HL-60 (cell line): ENCODE measurements at regions not wholly inside any gene's neighbourhood (a gene's known extent, or its start where the extent isn't known, plus 50 kb on each side); places are given as distances from the start of the nearest gene placed in this dataset.
A peak's percentile ranks its signal among the peaks of the same experiment; 100 is the strongest.

Experiments used
- DNase-seq, 2 experiments: peaks; one replicate each; pipeline ENCODE4 v3.0.0-alpha.2; 2010 to 2020; ENCODE audit warnings: low read depth in 1 of 2, low spot score in 1 of 2
- H3K27ac ChIP-seq: fragments of 250-450 bp; sonication (Bioruptor Pico); replicated peaks from 2 replicates; pipeline ENCODE4 v1.5.1; 2020; ENCODE audit warnings: mild to moderate bottlenecking, moderate library complexity
- H3K27me3 ChIP-seq: fragments of 250-450 bp; sonication (Bioruptor Pico); 2 replicates; pipeline ENCODE4 v1.5.1; 2021; ENCODE audit warnings: mild to moderate bottlenecking, moderate library complexity; ENCODE audit not compliant: insufficient read depth, poor library complexity, severe bottlenecking
- H3K4me3 ChIP-seq: replicated peaks from 2 replicates; pipeline ENCODE4 v1.5.1; 2011; ENCODE audit warnings: mild to moderate bottlenecking, control low read depth, low read length; ENCODE audit not compliant: insufficient read depth
- GABPA ChIP-seq: IDR thresholded peaks from 2 replicates; pipeline ENCODE4 v1.6.1; 2012; ENCODE audit warnings: low read depth
- POLR2AphosphoS5 ChIP-seq: IDR thresholded peaks from 2 replicates; pipeline ENCODE4 v1.6.1; 2012; ENCODE audit warnings: low read depth
- SPI1 ChIP-seq: IDR thresholded peaks from 2 replicates; pipeline ENCODE4 v1.6.1; 2012; ENCODE audit warnings: low read depth, mild to moderate bottlenecking, borderline replicate concordance
- TF ChIP-seq, protein P1 (sequence below): IDR thresholded peaks from 2 replicates; pipeline ENCODE4 v1.6.1; 2012; ENCODE audit warnings: low read depth; ENCODE audit not compliant: insufficient replicate concordance
- TF ChIP-seq, protein P2 (sequence below): IDR thresholded peaks from one replicate; pipeline ENCODE4 v1.5.1; 2011; ENCODE audit warnings: low read length, control low read depth, inconsistent platforms; ENCODE audit not compliant: insufficient read depth

DNA sequence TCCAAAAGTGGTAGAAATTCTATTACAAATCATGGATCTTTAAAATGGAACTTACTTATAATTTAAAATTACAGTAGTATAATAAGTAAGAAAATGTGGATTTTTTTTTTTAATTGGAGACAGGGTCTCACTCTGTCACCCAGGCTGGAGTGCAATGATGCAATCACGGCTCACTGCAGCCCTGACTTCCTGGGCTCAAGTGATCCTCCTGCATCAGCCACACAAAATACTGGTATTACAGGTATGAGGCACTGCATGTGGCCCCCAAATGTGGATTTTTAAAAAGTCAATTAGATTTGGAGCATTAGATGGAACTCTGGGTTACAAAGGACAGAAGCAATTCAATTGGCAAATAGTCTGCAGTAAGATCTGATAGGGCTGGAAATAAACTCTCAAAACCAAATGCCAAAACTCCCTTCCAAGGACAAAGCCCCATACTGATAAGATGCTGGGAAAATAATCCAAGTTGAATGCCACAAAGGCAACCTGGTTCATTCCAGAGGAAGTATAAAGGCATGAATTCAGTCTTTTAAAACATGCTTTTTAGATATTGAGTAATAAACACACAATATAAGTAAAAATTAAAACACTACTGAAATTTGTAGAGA, 294.2 kb downstream of the ZNF248 start:
- no peak for TF ChIP-seq SPI1
- TF ChIP-seq GABPA = no peak
- TF ChIP-seq, protein P1, sequence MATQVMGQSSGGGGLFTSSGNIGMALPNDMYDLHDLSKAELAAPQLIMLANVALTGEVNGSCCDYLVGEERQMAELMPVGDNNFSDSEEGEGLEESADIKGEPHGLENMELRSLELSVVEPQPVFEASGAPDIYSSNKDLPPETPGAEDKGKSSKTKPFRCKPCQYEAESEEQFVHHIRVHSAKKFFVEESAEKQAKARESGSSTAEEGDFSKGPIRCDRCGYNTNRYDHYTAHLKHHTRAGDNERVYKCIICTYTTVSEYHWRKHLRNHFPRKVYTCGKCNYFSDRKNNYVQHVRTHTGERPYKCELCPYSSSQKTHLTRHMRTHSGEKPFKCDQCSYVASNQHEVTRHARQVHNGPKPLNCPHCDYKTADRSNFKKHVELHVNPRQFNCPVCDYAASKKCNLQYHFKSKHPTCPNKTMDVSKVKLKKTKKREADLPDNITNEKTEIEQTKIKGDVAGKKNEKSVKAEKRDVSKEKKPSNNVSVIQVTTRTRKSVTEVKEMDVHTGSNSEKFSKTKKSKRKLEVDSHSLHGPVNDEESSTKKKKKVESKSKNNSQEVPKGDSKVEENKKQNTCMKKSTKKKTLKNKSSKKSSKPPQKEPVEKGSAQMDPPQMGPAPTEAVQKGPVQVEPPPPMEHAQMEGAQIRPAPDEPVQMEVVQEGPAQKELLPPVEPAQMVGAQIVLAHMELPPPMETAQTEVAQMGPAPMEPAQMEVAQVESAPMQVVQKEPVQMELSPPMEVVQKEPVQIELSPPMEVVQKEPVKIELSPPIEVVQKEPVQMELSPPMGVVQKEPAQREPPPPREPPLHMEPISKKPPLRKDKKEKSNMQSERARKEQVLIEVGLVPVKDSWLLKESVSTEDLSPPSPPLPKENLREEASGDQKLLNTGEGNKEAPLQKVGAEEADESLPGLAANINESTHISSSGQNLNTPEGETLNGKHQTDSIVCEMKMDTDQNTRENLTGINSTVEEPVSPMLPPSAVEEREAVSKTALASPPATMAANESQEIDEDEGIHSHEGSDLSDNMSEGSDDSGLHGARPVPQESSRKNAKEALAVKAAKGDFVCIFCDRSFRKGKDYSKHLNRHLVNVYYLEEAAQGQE = no peak
- TF ChIP-seq, protein P2, sequence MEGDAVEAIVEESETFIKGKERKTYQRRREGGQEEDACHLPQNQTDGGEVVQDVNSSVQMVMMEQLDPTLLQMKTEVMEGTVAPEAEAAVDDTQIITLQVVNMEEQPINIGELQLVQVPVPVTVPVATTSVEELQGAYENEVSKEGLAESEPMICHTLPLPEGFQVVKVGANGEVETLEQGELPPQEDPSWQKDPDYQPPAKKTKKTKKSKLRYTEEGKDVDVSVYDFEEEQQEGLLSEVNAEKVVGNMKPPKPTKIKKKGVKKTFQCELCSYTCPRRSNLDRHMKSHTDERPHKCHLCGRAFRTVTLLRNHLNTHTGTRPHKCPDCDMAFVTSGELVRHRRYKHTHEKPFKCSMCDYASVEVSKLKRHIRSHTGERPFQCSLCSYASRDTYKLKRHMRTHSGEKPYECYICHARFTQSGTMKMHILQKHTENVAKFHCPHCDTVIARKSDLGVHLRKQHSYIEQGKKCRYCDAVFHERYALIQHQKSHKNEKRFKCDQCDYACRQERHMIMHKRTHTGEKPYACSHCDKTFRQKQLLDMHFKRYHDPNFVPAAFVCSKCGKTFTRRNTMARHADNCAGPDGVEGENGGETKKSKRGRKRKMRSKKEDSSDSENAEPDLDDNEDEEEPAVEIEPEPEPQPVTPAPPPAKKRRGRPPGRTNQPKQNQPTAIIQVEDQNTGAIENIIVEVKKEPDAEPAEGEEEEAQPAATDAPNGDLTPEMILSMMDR = no peak
- TF ChIP-seq POLR2AphosphoS5 = no peak
- Histone ChIP-seq H3K4me3 (no peak overlapping the region), H3K27me3 (no peaks in the 10 kb centered on the region), H3K27ac (no peak overlapping the region)
- DNase-seq = no peak

DNA sequence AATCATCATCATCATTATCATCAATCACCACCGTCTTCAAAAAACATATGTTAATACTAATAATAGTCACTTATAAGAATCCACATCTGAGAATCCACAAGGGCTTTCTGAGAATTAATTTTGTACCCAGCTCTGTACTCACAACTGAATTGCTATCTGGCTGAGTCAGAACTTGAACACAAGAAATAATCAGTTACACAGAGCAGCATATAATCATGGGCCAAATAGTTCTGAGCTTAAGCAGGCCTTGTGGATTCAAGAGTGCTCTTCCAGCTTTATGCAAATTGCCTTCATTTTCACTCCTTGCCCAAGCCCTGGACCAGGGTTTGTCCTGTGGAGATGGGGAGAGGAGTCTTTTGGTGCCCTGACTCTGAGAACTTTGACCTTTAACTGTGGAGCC, 304.5 kb downstream of the ZNF248 start:
- TF ChIP-seq GABPA (no peak), SPI1 (no peak), POLR2AphosphoS5 (no peak)
- TF ChIP-seq, protein P1 = no peak
- TF ChIP-seq, protein P2 = no peak
- H3K27ac ChIP-seq = no peak overlapping the region
- no peaks in the 10 kb centered on the region for H3K27me3 ChIP-seq
- H3K4me3 ChIP-seq = no peak overlapping the region
- no peak for DNase-seq

DNA sequence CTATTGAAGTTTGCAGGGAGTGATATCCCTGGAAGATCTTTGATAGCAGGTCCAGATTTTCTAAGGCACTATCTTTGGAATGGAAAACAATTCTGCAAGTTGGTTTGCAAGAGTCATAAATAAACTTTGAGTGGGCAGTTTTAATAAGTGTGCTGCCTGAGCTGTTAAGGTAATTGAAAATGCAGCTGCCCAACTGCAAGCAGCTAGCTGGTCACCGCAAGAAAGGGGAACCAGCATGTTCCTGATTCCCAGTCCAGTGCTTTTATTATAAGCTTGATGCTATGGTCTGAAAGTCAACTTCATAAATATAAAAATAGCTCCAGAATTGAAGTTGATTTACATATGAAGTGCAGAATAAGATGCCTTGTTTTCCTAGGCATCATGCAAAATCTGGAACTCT, 308.4 kb downstream of the ZNF248 start:
- Histone ChIP-seq H3K4me3 (no peak overlapping the region), H3K27me3 (no peaks in the 10 kb centered on the region), H3K27ac (no peak overlapping the region)
- TF ChIP-seq SPI1 = peak; percentile 38; the same call in 1 of the 2 replicates
- TF ChIP-seq, protein P1 = no peak
- peak in 1 of 2 experiments; percentile 21 for DNase-seq
